ENCODE measurements at regions not wholly inside any gene's neighbourhood (a gene's known extent, or its start where the extent isn't known, plus 50 kb on each side); places are given as distances from the start of the nearest gene placed in this dataset.

DNA sequence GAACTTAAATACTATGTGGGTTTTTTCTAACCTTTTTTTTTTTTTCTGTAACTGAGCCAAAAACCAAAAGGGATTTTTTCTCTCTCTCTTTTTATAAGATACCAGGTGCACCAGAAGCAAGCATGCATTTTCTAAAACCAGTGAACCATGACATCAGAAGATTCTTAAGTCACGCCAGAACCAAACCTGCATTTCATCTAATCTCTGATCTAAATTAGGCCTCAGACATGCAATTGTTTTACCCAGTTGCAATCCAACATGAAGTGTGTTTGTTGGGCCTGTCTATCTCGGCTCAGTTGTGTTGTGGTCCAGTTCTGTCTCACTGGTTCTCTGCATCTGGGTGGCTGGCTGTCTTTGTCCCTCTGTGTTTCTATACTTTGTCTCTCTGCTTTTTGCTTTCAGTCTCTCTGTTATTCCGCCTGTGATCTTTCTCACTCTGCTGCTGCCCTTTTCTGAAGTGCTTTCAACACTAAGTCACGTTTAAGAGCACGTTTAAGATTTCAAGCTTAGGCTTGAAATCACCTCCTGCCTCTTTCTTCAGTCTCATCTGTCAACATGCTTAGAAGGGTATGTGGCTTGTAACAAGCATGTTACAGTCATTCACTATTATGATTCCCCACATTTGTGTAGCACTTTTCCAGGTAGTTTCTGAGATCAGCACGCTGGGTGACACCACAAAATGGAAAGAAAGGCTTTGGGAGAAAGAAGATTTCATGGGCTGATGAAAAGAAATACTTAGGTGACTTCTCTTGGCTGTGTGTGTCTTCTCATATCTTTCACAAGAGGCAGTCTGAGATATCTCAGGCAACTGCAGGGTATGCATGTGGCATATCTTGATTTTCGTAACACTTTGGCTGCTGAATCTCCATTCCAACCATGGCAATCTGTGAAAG, 488.9 kb downstream of the SHISA9 start:
- 58 to 70% (median 67%) methylated on average over 7 of the region's 7 CpGs for WGBS, 5 donors
- Histone ChIP-seq H3K36me3 (no peaks in the 10 kb centered on the region), H3K4me3 (no peak overlapping the region), H3K27ac (no peak overlapping the region), H3K27me3 (no peaks in the 10 kb centered on the region), H3K4me1 (no peaks in the 10 kb centered on the region), H3K9me3 (peaks cover 5 to 32% (median 23%) of the 10 kb centered on the region in 4 donors)
- intact Hi-C loops (cut with DNase I; ENCODE audit: low total_unique reads): no loop called here
- peak in 1 of 2 donors; percentile 3 for DNase-seq
- TF ChIP-seq POLR2A (IDR thresholded peaks at IDR 0.05): no peak
- no peak for TF ChIP-seq EP300 (IDR thresholded peaks at IDR 0.05)
- TF ChIP-seq, protein P1, sequence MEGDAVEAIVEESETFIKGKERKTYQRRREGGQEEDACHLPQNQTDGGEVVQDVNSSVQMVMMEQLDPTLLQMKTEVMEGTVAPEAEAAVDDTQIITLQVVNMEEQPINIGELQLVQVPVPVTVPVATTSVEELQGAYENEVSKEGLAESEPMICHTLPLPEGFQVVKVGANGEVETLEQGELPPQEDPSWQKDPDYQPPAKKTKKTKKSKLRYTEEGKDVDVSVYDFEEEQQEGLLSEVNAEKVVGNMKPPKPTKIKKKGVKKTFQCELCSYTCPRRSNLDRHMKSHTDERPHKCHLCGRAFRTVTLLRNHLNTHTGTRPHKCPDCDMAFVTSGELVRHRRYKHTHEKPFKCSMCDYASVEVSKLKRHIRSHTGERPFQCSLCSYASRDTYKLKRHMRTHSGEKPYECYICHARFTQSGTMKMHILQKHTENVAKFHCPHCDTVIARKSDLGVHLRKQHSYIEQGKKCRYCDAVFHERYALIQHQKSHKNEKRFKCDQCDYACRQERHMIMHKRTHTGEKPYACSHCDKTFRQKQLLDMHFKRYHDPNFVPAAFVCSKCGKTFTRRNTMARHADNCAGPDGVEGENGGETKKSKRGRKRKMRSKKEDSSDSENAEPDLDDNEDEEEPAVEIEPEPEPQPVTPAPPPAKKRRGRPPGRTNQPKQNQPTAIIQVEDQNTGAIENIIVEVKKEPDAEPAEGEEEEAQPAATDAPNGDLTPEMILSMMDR (IDR thresholded peaks at IDR 0.05): no peak
- TF ChIP-seq POLR2AphosphoS5 (IDR thresholded peaks at IDR 0.05): no peak

DNA sequence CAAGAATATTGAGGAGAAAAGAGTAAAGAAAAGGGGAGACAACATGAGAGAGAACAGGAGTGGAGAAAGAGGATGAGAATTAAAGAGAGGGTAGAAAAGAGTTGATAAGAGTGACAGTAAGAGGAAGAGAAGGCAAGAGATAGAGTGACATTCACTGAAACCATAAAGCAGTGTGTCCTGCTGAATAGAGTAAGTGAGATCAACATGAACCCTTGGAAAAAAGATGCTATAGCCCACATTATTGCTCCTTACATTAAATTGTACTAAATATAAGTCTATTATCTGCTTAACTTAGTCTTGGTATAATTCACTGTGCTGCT, 489.5 kb downstream of the SHISA9 start:
- Histone ChIP-seq H3K27me3 (no peaks in the 10 kb centered on the region), H3K4me3 (no peak overlapping the region), H3K36me3 (no peaks in the 10 kb centered on the region), H3K4me1 (no peaks in the 10 kb centered on the region), H3K9me3 (peaks cover 2 to 26% (median 18%) of the 10 kb centered on the region in 4 donors), H3K27ac (no peak overlapping the region)
- intact Hi-C loops (cut with DNase I; ENCODE audit: low total_unique reads): no loop called here
- no peak for DNase-seq
- TF ChIP-seq POLR2A (IDR thresholded peaks at IDR 0.05): no peak
- TF ChIP-seq, protein P1 (IDR thresholded peaks at IDR 0.05): no peak
- no peak for TF ChIP-seq POLR2AphosphoS5 (IDR thresholded peaks at IDR 0.05)

DNA sequence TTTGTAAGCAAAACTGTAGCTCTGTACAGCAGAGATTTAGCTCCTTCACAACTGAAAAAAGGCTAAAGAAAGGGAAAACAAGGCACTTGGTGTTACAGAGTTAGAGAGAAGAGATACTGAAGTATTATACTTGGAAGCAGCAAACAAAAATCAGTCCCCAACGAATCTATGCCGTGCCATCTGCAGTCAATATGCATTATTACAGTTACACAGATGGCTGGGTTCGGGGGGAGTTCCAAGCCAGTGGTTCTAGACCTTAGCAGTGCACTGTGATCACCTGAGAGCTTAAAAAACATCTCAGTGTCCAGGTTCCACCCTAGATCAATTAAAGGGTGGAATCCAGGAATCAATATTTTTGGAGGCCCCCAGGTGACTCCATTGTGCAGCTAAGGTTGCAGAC, 489.9 kb downstream of the SHISA9 start:
- Histone ChIP-seq H3K4me1 (no peaks in the 10 kb centered on the region), H3K9me3 (peaks cover 0 to 22% (median 14%) of the 10 kb centered on the region in 4 donors), H3K27me3 (no peaks in the 10 kb centered on the region), H3K4me3 (no peak overlapping the region), H3K36me3 (no peaks in the 10 kb centered on the region), H3K27ac (no peak overlapping the region)
- intact Hi-C loops (cut with DNase I; ENCODE audit: low total_unique reads): no loop called here
- WGBS, 5 donors: 52 to 70% (median 65%) methylated on average over 3 of the region's 3 CpGs
- TF ChIP-seq EP300 (IDR thresholded peaks at IDR 0.05) (no peak), POLR2AphosphoS5 (IDR thresholded peaks at IDR 0.05) (no peak), POLR2A (IDR thresholded peaks at IDR 0.05) (no peak)
- TF ChIP-seq, protein P1 (IDR thresholded peaks at IDR 0.05): no peak
- no peak for DNase-seq

DNA sequence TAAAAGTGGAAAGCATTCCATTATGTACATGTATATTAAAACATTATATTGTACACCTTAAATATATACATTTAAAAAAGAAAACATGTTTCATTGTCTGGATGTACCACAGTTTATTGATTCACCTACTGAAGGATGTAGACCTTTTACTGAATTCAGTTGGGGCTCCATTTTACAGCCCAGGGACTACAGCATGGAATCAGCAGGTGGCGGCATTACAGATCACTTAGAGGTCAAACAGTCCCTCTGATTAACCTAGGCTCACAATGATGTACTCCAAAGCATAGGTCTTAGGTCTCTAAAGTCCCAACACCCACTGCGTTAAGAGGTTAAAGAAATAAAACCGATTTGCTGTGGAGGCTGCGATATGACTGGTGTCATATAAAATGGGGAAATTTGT, 490.9 kb downstream of the SHISA9 start:
- Histone ChIP-seq H3K27ac (no peak overlapping the region), H3K4me1 (no peaks in the 10 kb centered on the region), H3K27me3 (no peaks in the 10 kb centered on the region), H3K36me3 (no peaks in the 10 kb centered on the region), H3K9me3 (peaks cover 0 to 12% (median 6%) of the 10 kb centered on the region in 4 donors), H3K4me3 (no peak overlapping the region)
- DNase-seq: no peak
- 90 to 94% (median 92%) methylated on average over 4 of the region's 4 CpGs for WGBS, 5 donors
- TF ChIP-seq, protein P1 (IDR thresholded peaks at IDR 0.05): no peak
- no peak for TF ChIP-seq POLR2AphosphoS5 (IDR thresholded peaks at IDR 0.05)
- TF ChIP-seq POLR2A (IDR thresholded peaks at IDR 0.05): no peak
- TF ChIP-seq EP300 (IDR thresholded peaks at IDR 0.05): no peak
- intact Hi-C loops (cut with DNase I; ENCODE audit: low total_unique reads): no loop called here

Measured in stomach (tissue), 8 donors.